ENCODE measurements at regions not wholly inside any gene's neighbourhood (a gene's known extent, or its start where the extent isn't known, plus 50 kb on each side); places are given as distances from the start of the nearest gene placed in this dataset.
A peak's percentile ranks its signal among the peaks of the same experiment; 100 is the strongest.

GRCh38 chr1:221919743-221920142 lies 177.9 kb upstream of the DUSP10 start:
- DNase-seq (ENCODE audit: low read depth), result no peak
- no peak for TF ChIP-seq CTCF (IDR thresholded peaks at IDR 0.05; ENCODE audit: insufficient read depth, low read depth, low read length, missing control alignments)

GRCh38 chr1:221919341-221919740 lies 177.5 kb upstream of the DUSP10 start:
- H3K4me3 ChIP-seq (ENCODE audit: low read length), result no peak overlapping the region
- no peak for TF ChIP-seq CTCF (IDR thresholded peaks at IDR 0.05; ENCODE audit: insufficient read depth, low read depth, low read length, missing control alignments)

More at GRCh38 chr1:221919743-221920142, 177.9 kb upstream of the DUSP10 start:
- no peak overlapping the region for H3K4me3 ChIP-seq (ENCODE audit: low read length)

GRCh38 chr1:221916176-221916575 lies 174.3 kb upstream of the DUSP10 start:
- TF ChIP-seq CTCF (IDR thresholded peaks at IDR 0.05; ENCODE audit: insufficient read depth, low read depth, low read length, missing control alignments), result no peak
- DNase-seq (ENCODE audit: low read depth), result no peak
- H3K4me3 ChIP-seq (ENCODE audit: low read length), result no peak overlapping the region

More at GRCh38 chr1:221919341-221919740, 177.5 kb upstream of the DUSP10 start:
- DNase-seq (ENCODE audit: low read depth), result no peak

GRCh38 chr1:221915764-221916163 lies 173.9 kb upstream of the DUSP10 start:
- TF ChIP-seq CTCF (IDR thresholded peaks at IDR 0.05; ENCODE audit: insufficient read depth, low read depth, low read length, missing control alignments), result no peak
- DNase-seq (ENCODE audit: low read depth), result no peak
- H3K4me3 ChIP-seq (ENCODE audit: low read length), result no peak overlapping the region

GRCh38 chr1:221913351-221913892 lies 171.5 kb upstream of the DUSP10 start:
- no peak for TF ChIP-seq CTCF (IDR thresholded peaks at IDR 0.05; ENCODE audit: insufficient read depth, low read depth, low read length, missing control alignments)
- H3K4me3 ChIP-seq (ENCODE audit: low read length), result no peak overlapping the region
- DNase-seq (ENCODE audit: low read depth), result peak; percentile 13

- no peak overlapping the region for H3K4me3 ChIP-seq (ENCODE audit: low read length)
- TF ChIP-seq CTCF (IDR thresholded peaks at IDR 0.05; ENCODE audit: insufficient read depth, low read depth, low read length, missing control alignments), result no peak
- DNase-seq (ENCODE audit: low read depth), result peak; percentile 51
Measured at GRCh38 chr1:221912230-221912629, 170.3 kb upstream of the DUSP10 start.

GRCh38 chr1:221911714-221912113 lies 169.8 kb upstream of the DUSP10 start:
- H3K4me3 ChIP-seq (ENCODE audit: low read length), result no peak overlapping the region
- TF ChIP-seq CTCF (IDR thresholded peaks at IDR 0.05; ENCODE audit: insufficient read depth, low read depth, low read length, missing control alignments), result no peak
- DNase-seq (ENCODE audit: low read depth), result peak; percentile 38

Measured in epithelial cell of esophagus (primary cell).